Posterior cingulate gyrus (tissue), 11 donors: ENCODE measurements at regions not wholly inside any gene's neighbourhood (a gene's known extent, or its start where the extent isn't known, plus 50 kb on each side); places are given as distances from the start of the nearest gene placed in this dataset.

Experiments
- DNase-seq, 10 donors: peaks; one replicate each; pipeline versions ENCODE4 v3.0.0 to v3.0.0-alpha.2; 2020 to 2021; ENCODE audit warnings: mixed read lengths in 3 of 10
- intact Hi-C: fragments of 100-400 bp; cut with DNase I; formaldehyde crosslinking; loops from one replicate; pipeline ENCODE4 v1.15.1; 2023

GRCh38 chr10:83153714-83154113, 985.6 kb upstream of the GHITM start:
- DNase-seq, result no peak
- intact Hi-C loops, result no loop called here

- DNase-seq, result no peak
- intact Hi-C loops, result no loop called here
Measured at GRCh38 chr10:83164156-83164555, 975.2 kb upstream of the GHITM start.

- no peak for DNase-seq
- intact Hi-C loops, result no loop called here
Measured at GRCh38 chr10:83165265-83165664, 974.0 kb upstream of the GHITM start.

GRCh38 chr10:83166344-83166743, 973.0 kb upstream of the GHITM start:
- DNase-seq, result no peak
- intact Hi-C loops, result no loop called here

- no peak for DNase-seq
- intact Hi-C loops, result no loop called here
Measured at GRCh38 chr10:83167081-83167480, 972.2 kb upstream of the GHITM start.

GRCh38 chr10:83176901-83177300, 962.4 kb upstream of the GHITM start:
- no peak for DNase-seq
- intact Hi-C loops, result no loop called here

GRCh38 chr10:83178526-83178925, 960.8 kb upstream of the GHITM start:
- intact Hi-C loops, result no loop called here

GRCh38 chr10:83179371-83179770, 959.9 kb upstream of the GHITM start:
- intact Hi-C loops, result no loop called here
- DNase-seq, result no peak

More at GRCh38 chr10:83178526-83178925, 960.8 kb upstream of the GHITM start:
- DNase-seq, result no peak

GRCh38 chr10:83182076-83182475, 957.2 kb upstream of the GHITM start:
- intact Hi-C loops, result no loop called here
- no peak for DNase-seq

- no peak for DNase-seq
- intact Hi-C loops, result no loop called here
Measured at GRCh38 chr10:83184641-83185040, 954.7 kb upstream of the GHITM start.

- intact Hi-C loops, result no loop called here
- DNase-seq, result no peak
Measured at GRCh38 chr10:83190614-83191013, 948.7 kb upstream of the GHITM start.

- intact Hi-C loops, result no loop called here
- no peak for DNase-seq
Measured at GRCh38 chr10:83193026-83193425, 946.3 kb upstream of the GHITM start.

- intact Hi-C loops, result no loop called here
- no peak for DNase-seq
Measured at GRCh38 chr10:83195021-83195420, 944.3 kb upstream of the GHITM start.

GRCh38 chr10:83199374-83199773, 939.9 kb upstream of the GHITM start:
- no peak for DNase-seq
- intact Hi-C loops, result no loop called here

GRCh38 chr10:83205861-83206260, 933.4 kb upstream of the GHITM start:
- intact Hi-C loops, result no loop called here
- no peak for DNase-seq

GRCh38 chr10:83212632-83213334, 926.5 kb upstream of the GHITM start:
- intact Hi-C loops, result no loop called here
- DNase-seq, result no peak

GRCh38 chr10:83214136-83214535, 925.2 kb upstream of the GHITM start:
- peak in 4 of 10 donors; percentile 7 to 72 (median 14) for DNase-seq

GRCh38 chr10:83218205-83218604, 921.1 kb upstream of the GHITM start:
- DNase-seq, result no peak
- intact Hi-C loops, result no loop called here

More at GRCh38 chr10:83214136-83214535, 925.2 kb upstream of the GHITM start:
- intact Hi-C loops, result no loop called here

GRCh38 chr10:83222300-83222699, 917.0 kb upstream of the GHITM start:
- intact Hi-C loops, result no loop called here

GRCh38 chr10:83222832-83223742, 916.2 kb upstream of the GHITM start:
- peak in 2 of 10 donors; percentile 63 to 85 for DNase-seq
- intact Hi-C loops, result no loop called here

More at GRCh38 chr10:83222300-83222699, 917.0 kb upstream of the GHITM start:
- DNase-seq, result no peak

- intact Hi-C loops, result no loop called here
- DNase-seq, result no peak
Measured at GRCh38 chr10:83225781-83226180, 913.5 kb upstream of the GHITM start.

- DNase-seq, result no peak
- intact Hi-C loops, result no loop called here
Measured at GRCh38 chr10:83229991-83230390, 909.3 kb upstream of the GHITM start.
